OCI-LY1 (cell line): ENCODE measurements at regions not wholly inside any gene's neighbourhood (a gene's known extent, or its start where the extent isn't known, plus 50 kb on each side); places are given as distances from the start of the nearest gene placed in this dataset.

Experiments
- H2AFZ ChIP-seq: fragments of 200-600 bp; sonication (generic), shearing (Covaris generic); 2 replicates; pipeline ENCODE4 v1.6.0; 2014; ENCODE audit warnings: antibody characterized with exemption, mild to moderate bottlenecking, low read length
- H3F3A ChIP-seq: fragments of 200-600 bp; sonication (generic), shearing (Covaris generic); 2 replicates; pipeline ENCODE4 v1.6.0; 2014; ENCODE audit warnings: mild to moderate bottlenecking, antibody characterized with exemption, low read length, moderate library complexity; ENCODE audit not compliant: insufficient read depth
- H3K27ac ChIP-seq: fragments of 200-600 bp; sonication (generic); 2 replicates; pipeline ENCODE4 v1.5.1; 2014; ENCODE audit warnings: low read length, mixed run types, mild to moderate bottlenecking, low read depth; ENCODE audit not compliant: poor library complexity, severe bottlenecking
- H3K27me3 ChIP-seq: fragments of 200-600 bp; sonication (generic); 2 replicates; pipeline ENCODE4 v1.6.0; 2014; ENCODE audit warnings: antibody characterized with exemption, mild to moderate bottlenecking, low read length, moderate library complexity; ENCODE audit not compliant: insufficient read depth
- H3K36me3 ChIP-seq: fragments of 200-600 bp; sonication (generic); 2 replicates; pipeline ENCODE4 v1.6.1; 2014; ENCODE audit warnings: mild to moderate bottlenecking, antibody characterized with exemption, low read length, moderate library complexity, mixed read lengths; ENCODE audit not compliant: insufficient read depth
- H3K4me1 ChIP-seq: fragments of 200-600 bp; sonication (generic); 2 replicates; pipeline ENCODE4 v1.5.1; 2014; ENCODE audit warnings: mild to moderate bottlenecking, low read length, moderate library complexity; ENCODE audit not compliant: insufficient read depth, severe bottlenecking
- H3K4me2 ChIP-seq: fragments of 200-600 bp; sonication (generic), shearing (Covaris generic); 2 replicates; pipeline ENCODE4 v1.6.1; 2014; ENCODE audit warnings: low read length
- H3K4me3 ChIP-seq: fragments of 200-600 bp; sonication (generic); 2 replicates; pipeline ENCODE4 v1.5.1; 2014; ENCODE audit warnings: low read length, low read depth, mild to moderate bottlenecking, mixed read lengths; ENCODE audit not compliant: poor library complexity, severe bottlenecking
- H3K79me2 ChIP-seq: fragments of 200-600 bp; shearing (Covaris generic); 2 replicates; pipeline ENCODE4 v1.6.1; 2016; ENCODE audit warnings: mixed run types, low read length, mixed read lengths; ENCODE audit not compliant: insufficient read depth
- H3K9ac ChIP-seq: fragments of 200-600 bp; sonication (generic), shearing (Covaris generic); 2 replicates; pipeline ENCODE4 v1.6.1; 2014; ENCODE audit warnings: mild to moderate bottlenecking, low read length, mixed read lengths
- H3K9me2 ChIP-seq: fragments of 200-600 bp; sonication (generic), shearing (Covaris generic); 2 replicates; pipeline ENCODE4 v1.6.1; 2014; ENCODE audit warnings: low read depth, mild to moderate bottlenecking, low read length, mixed read lengths
- H3K9me3 ChIP-seq: fragments of 200-600 bp; shearing (Covaris generic); 2 replicates; pipeline ENCODE4 v1.6.1; 2014; ENCODE audit warnings: low read length, mixed read lengths
- H4K20me1 ChIP-seq: fragments of 200-600 bp; sonication (generic), shearing (Covaris generic); 2 replicates; pipeline ENCODE4 v1.6.0; 2016; ENCODE audit warnings: mild to moderate bottlenecking, low read length; ENCODE audit not compliant: insufficient read depth
- EZH2 ChIP-seq: fragments of 200-600 bp; sonication (generic), shearing (Covaris generic); IDR thresholded peaks from 2 replicates; pipeline ENCODE4 v1.8.0; 2017; ENCODE audit warnings: borderline replicate concordance, mixed run types, mild to moderate bottlenecking, antibody characterized with exemption, low read length, moderate library complexity, mixed read lengths
- TF ChIP-seq, protein P1 (sequence below): fragments of 200-600 bp; sonication (generic), shearing (Covaris generic); IDR thresholded peaks from 2 replicates; pipeline ENCODE4 v1.5.1; 2017; ENCODE audit warnings: mild to moderate bottlenecking, antibody characterized with exemption, low read length, moderate library complexity, mixed read lengths

DNA sequence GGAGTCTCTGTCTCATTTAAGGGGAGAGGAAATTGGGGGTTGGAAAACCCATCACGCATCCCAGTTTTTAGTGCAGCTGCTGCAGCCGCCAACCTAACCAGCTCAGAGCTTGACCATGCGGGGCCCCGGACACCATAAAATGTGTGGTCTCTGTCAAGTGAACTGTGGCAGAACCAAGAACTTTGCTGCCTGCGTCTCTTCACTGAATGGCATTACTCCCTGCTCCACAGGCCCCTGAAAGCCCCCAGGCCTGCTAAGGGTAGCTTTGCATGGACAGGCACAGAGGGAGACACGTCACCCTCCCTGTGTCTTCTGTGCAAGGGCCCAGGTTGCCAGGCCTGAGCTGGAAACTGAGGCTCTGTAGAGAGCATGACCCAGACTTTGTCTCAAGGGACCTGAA, 144.6 kb upstream of the GPR26 start:
- Histone ChIP-seq H2AFZ (no peak overlapping the region), H3K9me3 (no peaks in the 10 kb centered on the region)

DNA sequence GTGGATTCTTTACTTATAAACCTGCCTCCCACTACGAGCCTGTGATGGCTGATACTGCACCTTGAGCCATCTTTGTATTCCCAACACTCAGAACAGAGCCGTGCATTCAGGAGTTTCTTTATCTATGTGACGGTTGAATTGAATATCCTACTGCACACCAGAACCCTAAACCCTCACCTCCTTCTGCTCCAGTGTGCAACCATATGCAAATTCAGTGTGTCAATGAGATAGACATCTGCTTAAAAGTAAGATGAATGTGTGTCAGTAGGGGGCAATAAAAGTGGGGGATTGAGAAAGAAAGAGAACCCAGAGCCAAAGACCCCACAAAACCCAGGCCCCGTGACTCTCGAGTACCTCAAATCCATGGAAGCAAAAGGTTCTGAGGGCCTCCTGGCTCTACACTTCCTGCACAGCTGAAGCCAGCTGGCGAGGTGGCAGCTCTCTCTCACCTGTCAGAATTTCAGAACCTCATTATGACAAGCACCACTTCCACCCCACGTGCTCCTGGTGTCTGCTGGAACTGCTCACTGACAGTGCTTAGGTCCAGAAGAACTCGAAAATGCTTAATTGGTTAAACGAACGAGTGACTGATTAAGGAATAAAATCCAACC, 143.3 kb upstream of the GPR26 start:
- no peaks in the 10 kb centered on the region for H3K36me3 ChIP-seq
- no peak overlapping the region for H3K9ac ChIP-seq
- H3K4me1 ChIP-seq, result no peaks in the 10 kb centered on the region
- no peak overlapping the region for H3K4me2 ChIP-seq
- H3K9me2 ChIP-seq, result no peaks in the 10 kb centered on the region
- no peak overlapping the region for H3K27ac ChIP-seq
- no peak overlapping the region for H2AFZ ChIP-seq
- H3K27me3 ChIP-seq, result no peaks in the 10 kb centered on the region
- no peaks in the 10 kb centered on the region for H4K20me1 ChIP-seq
- H3K79me2 ChIP-seq, result no peaks in the 10 kb centered on the region
- no peak overlapping the region for H3K4me3 ChIP-seq
- no peaks in the 10 kb centered on the region for H3F3A ChIP-seq
- TF ChIP-seq EZH2, result no peak
- H3K9me3 ChIP-seq, result no peaks in the 10 kb centered on the region

More for the DNA sequence above, 144.6 kb upstream of the GPR26 start:
- Histone ChIP-seq H3K27me3 (0 out of 2 replicates have a peak, but pooled peaks cover 3% of the 10 kb centered on the region), H3K4me1 (no peaks in the 10 kb centered on the region), H3K27ac (no peak overlapping the region), H3K4me3 (no peak overlapping the region), H3F3A (no peaks in the 10 kb centered on the region), H3K9me2 (no peaks in the 10 kb centered on the region), H3K36me3 (no peaks in the 10 kb centered on the region), H4K20me1 (no peaks in the 10 kb centered on the region), H3K4me2 (no peak overlapping the region), H3K9ac (no peak overlapping the region), H3K79me2 (no peaks in the 10 kb centered on the region)
- TF ChIP-seq, protein P1, sequence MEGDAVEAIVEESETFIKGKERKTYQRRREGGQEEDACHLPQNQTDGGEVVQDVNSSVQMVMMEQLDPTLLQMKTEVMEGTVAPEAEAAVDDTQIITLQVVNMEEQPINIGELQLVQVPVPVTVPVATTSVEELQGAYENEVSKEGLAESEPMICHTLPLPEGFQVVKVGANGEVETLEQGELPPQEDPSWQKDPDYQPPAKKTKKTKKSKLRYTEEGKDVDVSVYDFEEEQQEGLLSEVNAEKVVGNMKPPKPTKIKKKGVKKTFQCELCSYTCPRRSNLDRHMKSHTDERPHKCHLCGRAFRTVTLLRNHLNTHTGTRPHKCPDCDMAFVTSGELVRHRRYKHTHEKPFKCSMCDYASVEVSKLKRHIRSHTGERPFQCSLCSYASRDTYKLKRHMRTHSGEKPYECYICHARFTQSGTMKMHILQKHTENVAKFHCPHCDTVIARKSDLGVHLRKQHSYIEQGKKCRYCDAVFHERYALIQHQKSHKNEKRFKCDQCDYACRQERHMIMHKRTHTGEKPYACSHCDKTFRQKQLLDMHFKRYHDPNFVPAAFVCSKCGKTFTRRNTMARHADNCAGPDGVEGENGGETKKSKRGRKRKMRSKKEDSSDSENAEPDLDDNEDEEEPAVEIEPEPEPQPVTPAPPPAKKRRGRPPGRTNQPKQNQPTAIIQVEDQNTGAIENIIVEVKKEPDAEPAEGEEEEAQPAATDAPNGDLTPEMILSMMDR, result no peak
- TF ChIP-seq EZH2, result no peak

DNA sequence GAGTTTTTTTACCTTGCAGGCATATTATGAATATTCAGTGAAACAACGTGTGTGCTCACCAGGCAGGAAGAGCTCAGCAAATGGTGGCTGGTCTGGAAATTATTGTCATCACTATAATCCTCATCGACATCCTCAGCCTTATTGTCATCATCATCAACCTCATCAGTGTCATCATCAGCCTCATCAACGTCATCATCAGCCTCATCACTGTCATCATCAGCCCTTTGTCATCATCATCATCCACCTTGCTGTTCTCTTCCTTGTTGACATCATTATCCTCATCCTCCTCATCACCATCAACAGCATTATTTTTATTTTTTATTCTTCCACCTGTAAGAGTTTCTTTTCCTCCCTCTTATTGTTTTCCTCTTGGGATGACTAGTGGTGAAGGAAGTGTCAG, 142.3 kb upstream of the GPR26 start:
- Histone ChIP-seq H3K4me3 (no peak overlapping the region), H3K4me2 (no peak overlapping the region), H3K9me2 (no peaks in the 10 kb centered on the region), H3K27ac (no peak overlapping the region), H3F3A (no peaks in the 10 kb centered on the region), H2AFZ (no peak overlapping the region), H3K36me3 (no peaks in the 10 kb centered on the region), H4K20me1 (no peaks in the 10 kb centered on the region), H3K79me2 (no peaks in the 10 kb centered on the region), H3K27me3 (no peaks in the 10 kb centered on the region), H3K4me1 (no peaks in the 10 kb centered on the region), H3K9me3 (no peaks in the 10 kb centered on the region), H3K9ac (no peak overlapping the region)
- TF ChIP-seq, protein P1, result no peak
- no peak for TF ChIP-seq EZH2

DNA sequence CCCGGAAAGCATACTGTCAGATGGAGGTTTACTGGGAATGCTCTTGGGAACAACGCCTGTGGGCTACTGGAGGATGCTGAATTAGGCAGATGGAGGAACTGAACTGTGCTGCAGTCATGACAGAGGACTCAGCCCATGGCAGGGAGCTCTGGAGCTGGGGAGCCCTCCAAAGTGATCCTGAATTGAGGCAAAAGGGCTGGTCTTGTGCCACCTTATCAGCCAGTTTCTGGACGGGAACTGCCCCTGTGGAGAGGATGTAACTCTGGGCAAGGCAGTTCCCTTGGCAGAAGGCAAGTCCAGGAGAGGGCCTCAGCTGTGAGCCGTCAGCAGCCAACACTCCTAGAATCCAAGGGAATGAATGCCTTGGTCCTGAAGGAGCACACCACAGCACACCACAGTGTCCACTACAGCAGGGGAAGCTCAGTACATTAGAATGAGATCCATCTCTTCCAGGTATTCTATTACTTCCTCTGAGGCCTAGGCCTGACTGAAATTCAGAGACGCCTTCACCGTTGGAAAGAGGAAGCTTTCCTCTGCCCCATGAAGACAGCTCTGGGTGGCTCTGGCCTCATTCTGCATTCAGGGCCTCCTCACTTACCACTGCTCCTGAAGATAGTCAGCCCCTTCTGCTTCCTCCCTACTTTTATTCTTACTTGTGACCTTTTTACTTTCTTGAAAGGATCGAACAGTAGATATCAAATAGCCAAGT, 139.6 kb upstream of the GPR26 start:
- no peak overlapping the region for H3K27ac ChIP-seq

More for the DNA sequence above, 139.6 kb upstream of the GPR26 start:
- no peak overlapping the region for H3K4me2 ChIP-seq
- H3K4me1 ChIP-seq, result no peaks in the 10 kb centered on the region
- no peak for TF ChIP-seq EZH2
- TF ChIP-seq, protein P1, result no peak
- H3K9me2 ChIP-seq, result no peaks in the 10 kb centered on the region
- H3K4me3 ChIP-seq, result no peak overlapping the region
- H3K9me3 ChIP-seq, result no peaks in the 10 kb centered on the region
- no peaks in the 10 kb centered on the region for H3K27me3 ChIP-seq
- no peak overlapping the region for H3K9ac ChIP-seq
- no peak overlapping the region for H2AFZ ChIP-seq
- no peaks in the 10 kb centered on the region for H3K79me2 ChIP-seq
- no peaks in the 10 kb centered on the region for H3K36me3 ChIP-seq
- no peaks in the 10 kb centered on the region for H3F3A ChIP-seq
- H4K20me1 ChIP-seq, result no peaks in the 10 kb centered on the region
